Breast epithelium (tissue), 3 donors: ENCODE measurements at regions not wholly inside any gene's neighbourhood (a gene's known extent, or its start where the extent isn't known, plus 50 kb on each side); places are given as distances from the start of the nearest gene placed in this dataset.

ENCODE experiments used
- CTCF ChIP-seq, 3 donors: fragments of 450-650 bp; IDR thresholded peaks; one replicate each; pipeline ENCODE4 v1.5.1; 2016 to 2017; ENCODE audit warnings: antibody characterized with exemption in 3 of 3, mild to moderate bottlenecking in 3 of 3, moderate library complexity in 3 of 3
- POLR2A ChIP-seq: fragments of 450-650 bp; IDR thresholded peaks from one replicate; pipeline ENCODE4 v1.6.1; 2016; ENCODE audit warnings: antibody characterized with exemption, mild to moderate bottlenecking, moderate library complexity
- POLR2AphosphoS5 ChIP-seq, 3 donors: sonication (generic); formaldehyde crosslinking; IDR thresholded peaks; one replicate each; pipeline ENCODE4 v1.6.1; 2017; ENCODE audit warnings: antibody characterized with exemption in 3 of 3

- TF ChIP-seq CTCF (IDR thresholded peaks at IDR 0.05): no peak
- TF ChIP-seq POLR2A: no peak
- no peak for TF ChIP-seq POLR2AphosphoS5 (IDR thresholded peaks at IDR 0.05)
These were observed 201.6 kb downstream of the LRRC70 start for GRCh38 chr5:62780230-62780629.
